PC-3 (cell line): ENCODE measurements at regions not wholly inside any gene's neighbourhood (a gene's known extent, or its start where the extent isn't known, plus 50 kb on each side); places are given as distances from the start of the nearest gene placed in this dataset.

ENCODE experiments used
- ATAC-seq: fragments of 200-7000 bp; cut with Tn5 transposase; 2 replicates; pipeline ENCODE4 v1.9.1; 2020; ENCODE audit warnings: mild to moderate bottlenecking, moderate library complexity
- BruUV-seq: library from RNA; stranded (reverse); fragments of 400-500 nt; replicated peaks from 2 replicates; lab custom pipeline; 2021; lab: Mats Ljungman, UMichigan
- CTCF ChIA-PET: fragments of 300-600 bp; sonication (Branson Sonifier 250); formaldehyde crosslinking; loops from one replicate; lab custom pipeline; 2022; ENCODE audit warnings: antibody characterized with exemption; lab: Charles Lee
- POLR2A ChIA-PET: fragments of 300-600 bp; sonication (Branson Sonifier 250); formaldehyde crosslinking; loops from one replicate; lab custom pipeline; 2022; ENCODE audit warnings: antibody characterized with exemption; ENCODE audit not compliant: unreplicated experiment; lab: Charles Lee
- DNase-seq: peaks from one replicate; pipeline ENCODE4 v3.0.0-alpha.2; 2015
- H2AFZ ChIP-seq: fragments of 300-600 bp; sonication (generic); 2 replicates; pipeline ENCODE4 v1.6.0; 2016; ENCODE audit warnings: antibody characterized with exemption, low read length
- H3F3A ChIP-seq: fragments of 300-600 bp; sonication (generic); one replicate; pipeline ENCODE4 v1.6.0; 2017; ENCODE audit warnings: antibody characterized with exemption, low read length, control low read depth, mild to moderate bottlenecking; ENCODE audit not compliant: unreplicated experiment
- H3K27ac ChIP-seq: fragments of 300-600 bp; sonication (generic); 2 replicates; pipeline ENCODE4 v1.5.1; 2016; ENCODE audit warnings: mild to moderate bottlenecking, low read length
- H3K27me3 ChIP-seq: fragments of 300-600 bp; sonication (generic); 2 replicates; pipeline ENCODE4 v1.6.1; 2016; ENCODE audit warnings: low read length, mixed read lengths
- H3K36me3 ChIP-seq: fragments of 300-600 bp; sonication (generic); 2 replicates; pipeline ENCODE4 v1.6.1; 2016; ENCODE audit warnings: low read depth, mixed run types, low read length, mixed read lengths
- H3K4me1 ChIP-seq: fragments of 300-600 bp; sonication (generic); 2 replicates; pipeline ENCODE4 v1.5.1; 2016; ENCODE audit warnings: low read length; ENCODE audit not compliant: insufficient read depth
- H3K4me2 ChIP-seq: fragments of 300-600 bp; sonication (generic); 2 replicates; pipeline ENCODE4 v1.6.0; 2016; ENCODE audit warnings: low read length
- H3K4me3 ChIP-seq: fragments of 300-600 bp; sonication (generic); 2 replicates; pipeline ENCODE4 v1.5.1; 2016; ENCODE audit warnings: mild to moderate bottlenecking, low read length, mixed read lengths
- H3K79me2 ChIP-seq: fragments of 300-600 bp; sonication (generic); 2 replicates; pipeline ENCODE4 v1.6.1; 2017; ENCODE audit warnings: low read length, mixed read lengths
- H3K9ac ChIP-seq: fragments of 300-600 bp; sonication (generic); 2 replicates; pipeline ENCODE4 v1.6.0; 2016; ENCODE audit warnings: mild to moderate bottlenecking, low read length
- H3K9me2 ChIP-seq: fragments of 300-600 bp; sonication (generic); replicated peaks from 2 replicates; pipeline ENCODE4 v1.6.1; 2016; ENCODE audit warnings: mixed run types, low read length, mixed read lengths
- H3K9me3 ChIP-seq: fragments of 300-600 bp; sonication (generic); 2 replicates; pipeline ENCODE4 v1.6.1; 2016; ENCODE audit warnings: low read length, mixed read lengths
- H4K20me1 ChIP-seq: fragments of 300-600 bp; sonication (generic); 2 replicates; pipeline ENCODE4 v1.6.1; 2016; ENCODE audit warnings: low read length, mixed read lengths
- EZH2 ChIP-seq: fragments of 300-600 bp; sonication (generic); IDR thresholded peaks from one replicate; pipeline ENCODE4 v1.6.1; 2017; ENCODE audit warnings: antibody characterized with exemption, mild to moderate bottlenecking, low read length; ENCODE audit not compliant: unreplicated experiment
- EZH2phosphoT487 ChIP-seq: fragments of 300-600 bp; sonication (generic); IDR thresholded peaks from 2 replicates; pipeline ENCODE4 v1.6.1; 2018; ENCODE audit warnings: mild to moderate bottlenecking, antibody characterized with exemption, low read length, borderline replicate concordance
- intact Hi-C: fragments of 100-400 bp; cut with micrococcal nuclease; formaldehyde crosslinking; loops from 2 replicates; pipeline ENCODE4 v1.9.0; 2023
- TF ChIP-seq, protein P1 (sequence below): fragments of 300-600 bp; sonication (generic); conservative IDR thresholded peaks from 2 replicates; pipeline ENCODE4 v1.5.1; 2017; ENCODE audit warnings: antibody characterized with exemption, low read depth, mild to moderate bottlenecking, low read length

DNA sequence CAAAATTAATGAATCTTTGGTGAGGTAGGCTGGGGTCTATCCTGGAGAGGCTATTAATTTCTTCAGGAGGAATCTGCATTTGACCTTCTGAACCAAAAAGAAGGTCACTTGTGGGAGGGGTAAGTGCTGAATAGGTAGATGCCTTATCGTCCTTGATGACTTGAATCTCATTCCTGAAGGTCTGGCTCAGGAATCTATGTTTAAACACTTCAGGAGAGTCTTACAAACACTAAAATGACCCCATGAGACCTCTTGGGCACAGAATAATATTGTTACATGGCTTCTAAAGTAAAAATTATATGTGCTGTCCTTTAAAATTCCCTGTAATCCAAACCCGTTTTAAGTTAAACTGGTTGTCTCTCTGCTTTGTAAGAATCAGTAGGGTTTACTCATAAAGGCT is 55.0 kb upstream of the FGGY start:
- Histone ChIP-seq H3K9me3 (no peaks in the 10 kb centered on the region), H3K36me3 (no peaks in the 10 kb centered on the region), H3K4me3 (no peak overlapping the region), H2AFZ (no peak overlapping the region), H3K9me2 (no peaks in the 10 kb centered on the region), H4K20me1 (no peaks in the 10 kb centered on the region), H3K4me2 (no peak overlapping the region), H3K79me2 (no peaks in the 10 kb centered on the region), H3K9ac (no peak overlapping the region), H3K4me1 (no peaks in the 10 kb centered on the region), H3K27ac (no peak overlapping the region), H3K27me3 (no peaks in the 10 kb centered on the region), H3F3A (no peaks in the 10 kb centered on the region)
- ATAC-seq (no peak), DNase-seq (no peak)
- intact Hi-C loops: no loop called here
- BruUV-seq: no TSS peak
- ChIA-PET CTCF (no interaction called here), POLR2A (no interaction called here)
- TF ChIP-seq EZH2phosphoT487 (no peak), EZH2 (no peak)
- TF ChIP-seq, protein P1, sequence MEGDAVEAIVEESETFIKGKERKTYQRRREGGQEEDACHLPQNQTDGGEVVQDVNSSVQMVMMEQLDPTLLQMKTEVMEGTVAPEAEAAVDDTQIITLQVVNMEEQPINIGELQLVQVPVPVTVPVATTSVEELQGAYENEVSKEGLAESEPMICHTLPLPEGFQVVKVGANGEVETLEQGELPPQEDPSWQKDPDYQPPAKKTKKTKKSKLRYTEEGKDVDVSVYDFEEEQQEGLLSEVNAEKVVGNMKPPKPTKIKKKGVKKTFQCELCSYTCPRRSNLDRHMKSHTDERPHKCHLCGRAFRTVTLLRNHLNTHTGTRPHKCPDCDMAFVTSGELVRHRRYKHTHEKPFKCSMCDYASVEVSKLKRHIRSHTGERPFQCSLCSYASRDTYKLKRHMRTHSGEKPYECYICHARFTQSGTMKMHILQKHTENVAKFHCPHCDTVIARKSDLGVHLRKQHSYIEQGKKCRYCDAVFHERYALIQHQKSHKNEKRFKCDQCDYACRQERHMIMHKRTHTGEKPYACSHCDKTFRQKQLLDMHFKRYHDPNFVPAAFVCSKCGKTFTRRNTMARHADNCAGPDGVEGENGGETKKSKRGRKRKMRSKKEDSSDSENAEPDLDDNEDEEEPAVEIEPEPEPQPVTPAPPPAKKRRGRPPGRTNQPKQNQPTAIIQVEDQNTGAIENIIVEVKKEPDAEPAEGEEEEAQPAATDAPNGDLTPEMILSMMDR: no peak

DNA sequence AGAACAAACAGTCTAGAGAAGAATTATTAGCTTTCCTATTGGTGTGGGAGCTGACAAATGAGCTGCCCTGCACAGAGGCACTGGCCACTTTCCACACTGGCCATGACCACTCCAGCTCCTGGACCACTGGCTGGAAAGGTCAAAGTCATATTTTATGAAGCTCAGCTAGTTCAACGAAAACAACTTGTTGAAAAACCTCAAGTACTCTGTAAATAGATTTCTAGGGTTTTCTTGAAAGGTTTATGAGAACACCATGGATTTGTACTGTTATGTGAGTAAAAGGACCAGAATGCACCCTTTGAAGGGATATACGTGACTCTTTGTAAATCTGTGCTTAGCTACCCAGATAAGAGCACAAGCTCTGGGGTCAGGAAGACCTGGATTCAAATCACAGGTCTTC is 54.5 kb upstream of the FGGY start:
- no peak overlapping the region for H2AFZ ChIP-seq
- CTCF ChIA-PET: no interaction called here
- H4K20me1 ChIP-seq: no peaks in the 10 kb centered on the region
- BruUV-seq: no TSS peak
- no peak overlapping the region for H3K4me3 ChIP-seq
- H3K9me2 ChIP-seq: no peaks in the 10 kb centered on the region
- H3K27me3 ChIP-seq: no peaks in the 10 kb centered on the region
- no peak overlapping the region for H3K9ac ChIP-seq
- TF ChIP-seq EZH2 (no peak), EZH2phosphoT487 (no peak)
- TF ChIP-seq, protein P1: no peak
- H3K9me3 ChIP-seq: no peaks in the 10 kb centered on the region
- ATAC-seq (no peak), DNase-seq (no peak)
- H3K27ac ChIP-seq: no peak overlapping the region
- H3K79me2 ChIP-seq: no peaks in the 10 kb centered on the region
- intact Hi-C loops: no loop called here
- no peaks in the 10 kb centered on the region for H3K4me1 ChIP-seq
- no peaks in the 10 kb centered on the region for H3F3A ChIP-seq
- no peaks in the 10 kb centered on the region for H3K36me3 ChIP-seq
- H3K4me2 ChIP-seq: no peak overlapping the region
- POLR2A ChIA-PET: interaction anchor here (0.6 kb wide), 1 partner anchor 871 kb away, joined by 3 read pairs; no protein-coding TSS in a partner anchor

DNA sequence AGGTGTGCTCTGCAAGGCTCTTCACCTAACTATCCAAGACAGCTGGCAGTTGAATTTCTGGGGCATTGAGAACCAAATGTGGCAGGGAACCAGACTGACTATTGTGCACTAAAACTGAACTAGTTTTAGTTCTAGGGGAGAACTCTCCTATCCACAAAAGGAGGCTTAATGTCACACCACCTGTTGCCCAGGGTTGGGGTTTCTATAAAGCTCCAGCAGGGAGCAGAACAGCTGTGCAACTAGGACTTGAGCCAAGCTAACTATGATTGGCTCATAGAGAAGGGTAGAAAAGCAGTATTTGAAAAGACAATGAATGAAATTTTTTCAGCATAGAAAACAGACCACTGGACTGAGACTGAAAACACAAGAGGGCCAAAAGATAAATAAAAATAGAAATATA is 53.3 kb upstream of the FGGY start:
- Histone ChIP-seq H3K9ac (no peak overlapping the region), H3K9me3 (no peaks in the 10 kb centered on the region), H4K20me1 (no peaks in the 10 kb centered on the region), H3F3A (no peaks in the 10 kb centered on the region), H3K9me2 (no peaks in the 10 kb centered on the region), H3K27me3 (no peaks in the 10 kb centered on the region), H3K27ac (no peak overlapping the region), H3K79me2 (no peaks in the 10 kb centered on the region), H3K4me2 (no peak overlapping the region), H2AFZ (no peak overlapping the region), H3K4me1 (no peaks in the 10 kb centered on the region), H3K36me3 (no peaks in the 10 kb centered on the region), H3K4me3 (no peak overlapping the region)
- ChIA-PET POLR2A (no interaction called here), CTCF (no interaction called here)
- intact Hi-C loops: no loop called here
- no peak for ATAC-seq
- TF ChIP-seq EZH2: no peak
- no peak for DNase-seq
- no TSS peak for BruUV-seq
